GM21825 (cell line): ENCODE measurements at regions not wholly inside any gene's neighbourhood (a gene's known extent, or its start where the extent isn't known, plus 50 kb on each side); places are given as distances from the start of the nearest gene placed in this dataset.

Source experiments
- ATAC-seq: cut with Tn5 transposase; IDR thresholded peaks from one replicate; pipeline ENCODE4 v1.9.1; 2021; ENCODE audit warnings: mild to moderate bottlenecking, moderate library complexity; ENCODE audit not compliant: unreplicated experiment

- ATAC-seq: no peak
Measured at GRCh38 chr9:134227451-134228411, 63.4 kb upstream of the RNU6ATAC start.

DNA sequence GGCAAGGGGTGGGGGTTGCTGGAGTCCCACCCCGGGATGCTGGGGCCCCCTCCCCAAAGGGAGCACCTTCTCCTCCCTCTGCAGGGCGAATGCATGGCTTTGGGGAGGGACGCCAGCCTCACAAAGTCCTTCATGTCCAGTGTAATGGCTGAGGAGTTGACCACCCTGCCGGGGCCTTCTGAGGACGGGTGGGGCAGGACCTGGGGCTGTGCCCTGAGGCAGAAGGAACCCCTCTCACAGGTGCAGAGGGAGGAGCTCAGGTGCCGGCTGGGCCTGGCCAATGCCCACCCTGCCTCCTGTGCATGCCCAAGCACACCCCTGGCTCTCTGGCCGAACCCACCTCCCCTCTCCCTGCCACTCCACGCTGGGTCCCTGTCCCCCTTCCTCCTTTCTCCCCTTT is 64.3 kb upstream of the RNU6ATAC start:
- ATAC-seq: no peak

GRCh38 chr9:134229466-134230091 is 65.2 kb upstream of the RNU6ATAC start:
- ATAC-seq: no peak

DNA sequence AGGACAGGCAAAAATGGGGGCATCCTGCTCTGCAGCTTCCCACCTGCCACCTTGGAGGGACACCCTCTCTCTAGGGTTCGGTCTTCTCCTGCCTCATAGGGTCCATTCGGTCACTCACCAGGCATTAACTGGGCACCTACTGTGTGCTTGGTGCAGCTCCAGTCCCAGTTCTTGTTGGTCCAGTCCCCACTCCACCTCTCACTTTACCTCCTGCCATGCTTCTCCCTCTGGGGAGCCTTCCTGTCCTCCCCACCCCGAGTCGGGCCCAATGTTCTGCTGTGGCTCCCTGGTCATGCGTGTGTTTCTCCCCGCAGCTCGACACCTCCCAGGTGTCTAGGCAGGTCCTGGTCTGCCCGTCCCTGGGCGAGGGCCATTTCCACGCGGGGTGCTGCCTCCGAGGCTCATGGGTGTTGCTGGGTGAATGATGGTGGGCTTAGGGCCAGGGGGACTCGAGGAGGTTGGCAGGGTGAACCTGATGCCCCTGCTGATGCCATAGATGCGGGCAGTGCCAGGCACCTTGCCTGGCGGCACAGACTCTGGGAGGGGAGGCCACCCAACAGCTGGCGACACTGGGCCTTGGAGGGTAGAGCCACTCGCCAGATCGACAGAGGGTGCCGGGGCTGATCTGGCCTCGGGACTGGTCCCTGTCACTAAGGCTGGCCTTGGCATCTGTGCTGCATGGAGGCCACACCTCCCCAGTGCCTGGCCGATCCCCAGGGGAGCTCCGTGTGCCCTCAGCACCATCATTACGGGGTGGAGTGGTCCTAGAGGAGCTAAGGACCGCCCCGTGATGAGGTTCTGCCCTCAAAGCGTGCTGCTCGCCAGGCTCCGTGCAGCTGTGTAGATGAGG is 66.0 kb upstream of the RNU6ATAC start:
- ATAC-seq: no peak

- ATAC-seq: no peak
Measured at GRCh38 chr9:134230942-134231325, 66.6 kb upstream of the RNU6ATAC start.

- ATAC-seq: no peak
Measured at GRCh38 chr9:134231330-134231745, 67.0 kb upstream of the RNU6ATAC start.

DNA sequence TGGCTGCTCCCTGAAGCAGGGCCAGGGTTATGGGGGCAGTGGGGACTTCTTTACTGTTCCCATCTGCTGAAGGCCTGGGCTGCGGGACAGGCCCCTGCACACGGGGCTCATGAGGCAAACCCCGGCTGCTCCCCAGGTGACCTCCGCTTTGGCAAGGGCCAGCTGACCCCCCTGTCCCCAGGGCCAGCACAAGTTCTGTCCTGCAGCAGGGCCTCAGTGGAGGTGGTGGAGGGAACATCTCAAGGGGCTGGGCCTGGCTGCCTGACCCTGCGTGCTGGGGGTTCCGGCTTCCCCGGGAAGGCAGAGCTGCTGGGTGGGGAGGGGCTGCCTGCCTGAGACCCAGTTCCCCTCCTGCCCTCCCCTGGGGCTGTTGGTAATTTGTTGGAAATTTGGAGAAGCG is 67.4 kb upstream of the RNU6ATAC start:
- ATAC-seq: no peak

DNA sequence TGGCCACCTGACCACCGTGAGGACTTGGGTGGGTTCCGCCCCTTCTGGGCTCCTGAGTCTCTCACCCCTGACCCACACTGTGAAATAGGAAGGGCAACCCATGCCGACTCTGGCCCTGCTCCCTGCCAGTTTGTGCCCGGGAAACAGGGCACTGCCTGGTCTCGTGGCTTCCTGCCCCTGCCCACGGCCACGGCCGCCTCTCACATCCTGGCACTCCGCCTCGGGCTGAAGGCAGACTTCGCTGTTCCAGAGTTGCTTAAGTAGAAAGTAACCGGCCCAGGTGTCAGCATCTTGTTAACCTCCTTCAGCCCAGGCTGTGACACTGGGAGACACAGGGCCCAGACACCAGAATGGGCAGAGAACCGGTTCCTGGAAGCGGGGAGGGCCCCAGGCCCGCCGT is 68.7 kb upstream of the RNU6ATAC start:
- no peak for ATAC-seq

GRCh38 chr9:134234001-134234660 is 69.8 kb upstream of the RNU6ATAC start:
- no peak for ATAC-seq

DNA sequence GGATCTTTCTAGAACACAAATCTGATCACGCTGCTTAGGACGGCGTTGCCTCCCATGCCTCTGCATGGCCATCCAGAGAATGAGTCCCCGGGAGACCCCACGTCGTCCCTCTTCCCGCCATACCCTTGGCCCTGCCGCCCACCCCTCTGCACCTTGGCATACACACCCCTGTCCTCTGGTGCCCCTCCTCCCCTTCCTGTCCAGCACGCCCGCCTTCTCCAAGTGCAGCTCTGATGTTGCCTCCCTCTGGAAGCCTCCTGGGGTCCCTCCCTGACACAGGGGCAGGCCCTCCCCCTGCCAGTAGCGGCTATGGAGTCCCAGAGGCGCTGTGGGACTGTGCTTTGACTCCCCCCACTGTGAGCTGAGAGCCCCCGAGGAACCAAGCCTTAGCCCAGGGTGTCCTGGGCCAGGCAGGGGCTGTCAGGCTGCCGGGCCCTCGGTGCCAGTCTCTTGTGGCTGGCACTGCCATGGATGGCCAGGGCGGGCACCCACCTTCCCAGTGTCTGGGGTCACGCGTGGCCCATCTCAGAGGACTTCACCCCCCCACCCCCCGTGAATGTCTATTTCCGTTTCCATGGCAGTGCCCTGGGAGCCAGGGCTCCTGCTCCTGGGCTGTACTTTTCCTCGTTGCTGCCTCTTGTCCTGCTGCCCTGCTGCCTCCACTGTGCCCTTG is 70.5 kb upstream of the RNU6ATAC start:
- ATAC-seq: no peak

DNA sequence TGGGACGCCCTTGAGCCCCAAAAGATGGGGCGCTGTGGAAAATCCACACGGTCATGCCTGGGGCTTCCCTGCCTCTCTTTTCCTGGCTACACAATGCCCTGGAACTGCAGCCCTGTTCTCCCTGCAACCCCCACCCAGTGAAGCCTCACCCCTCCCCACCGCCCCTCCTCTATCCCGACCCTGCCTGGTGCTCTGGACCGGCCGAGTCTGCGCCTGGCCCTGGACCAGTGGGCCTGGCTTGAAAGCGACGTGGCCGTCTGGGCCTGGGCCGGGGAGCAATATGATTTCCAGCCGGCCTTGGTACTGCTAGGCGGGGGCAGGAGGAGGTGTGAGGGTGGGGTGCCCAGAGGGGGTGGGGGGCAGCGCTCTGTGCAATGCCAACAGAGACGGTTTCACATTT is 71.0 kb upstream of the RNU6ATAC start:
- ATAC-seq: no peak

GRCh38 chr9:134236001-134236421 is 71.6 kb upstream of the RNU6ATAC start:
- ATAC-seq: no peak

DNA sequence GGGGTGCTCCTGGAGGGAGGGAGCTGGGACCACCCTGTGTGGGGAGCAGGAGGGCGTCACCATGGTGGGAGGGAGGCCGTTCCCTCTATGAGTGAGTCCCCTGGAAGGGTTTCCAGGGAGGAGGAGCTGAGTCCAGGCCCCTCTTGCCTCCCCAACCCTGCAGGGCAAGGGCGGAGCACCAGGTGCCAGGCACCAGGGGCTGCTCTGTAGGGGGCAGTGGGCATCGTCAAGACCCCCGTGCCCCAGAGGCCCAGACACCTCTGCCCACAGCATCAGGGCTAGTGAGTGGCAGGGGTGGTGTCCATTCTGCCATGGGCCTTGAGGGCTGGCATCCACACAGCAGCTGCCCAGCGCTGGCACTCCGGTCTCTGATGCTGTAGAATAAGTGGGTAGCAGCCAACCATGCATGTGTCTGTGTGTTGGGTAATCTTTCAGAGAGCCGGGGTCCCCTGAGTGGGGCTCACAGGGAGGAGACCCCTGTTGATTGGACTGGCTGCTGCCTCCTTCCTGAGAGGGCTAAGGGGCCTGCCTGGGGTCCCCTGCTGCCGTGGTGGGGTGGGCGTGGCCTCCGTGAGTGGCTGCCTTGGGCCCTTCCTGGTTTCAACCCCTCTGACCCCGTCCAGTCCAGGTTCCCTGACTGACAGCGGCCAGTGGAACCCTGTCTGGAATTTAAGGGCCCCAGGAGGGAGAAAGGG is 72.7 kb upstream of the RNU6ATAC start:
- no peak for ATAC-seq

DNA sequence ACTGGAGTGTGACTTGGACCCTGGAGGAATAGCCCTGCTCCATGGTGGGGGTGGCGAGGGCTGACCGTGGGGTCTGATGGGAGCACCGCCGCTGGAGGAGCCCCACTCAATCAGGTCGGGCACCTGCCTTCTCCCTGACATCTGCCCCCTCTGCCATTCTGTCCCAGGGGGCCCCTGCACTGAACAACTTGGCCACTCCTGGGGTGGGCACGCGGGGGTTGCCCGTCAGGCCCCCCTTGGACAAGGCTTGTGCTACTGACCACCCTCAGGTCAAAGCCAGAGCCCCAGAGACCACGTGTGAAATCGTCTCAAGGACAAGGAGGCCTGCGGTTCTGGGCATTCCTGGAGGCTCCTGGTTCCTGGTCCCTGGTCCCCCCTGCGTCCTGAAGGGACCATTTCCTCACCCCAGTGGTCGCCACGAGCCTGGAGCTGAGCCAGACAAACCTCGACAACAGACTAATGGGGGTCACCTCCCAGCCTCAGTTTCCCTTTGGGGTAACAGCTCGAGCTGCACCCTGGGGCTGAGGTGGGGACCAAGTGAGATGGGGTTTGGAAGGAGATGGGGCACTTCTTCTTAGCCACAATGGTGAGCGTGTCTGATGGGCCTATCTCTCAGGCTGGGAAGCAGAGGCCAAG is 73.4 kb upstream of the RNU6ATAC start:
- ATAC-seq: no peak

GRCh38 chr9:134239130-134239903 is 75.0 kb upstream of the RNU6ATAC start:
- no peak for ATAC-seq

GRCh38 chr9:134239939-134240338 is 75.6 kb upstream of the RNU6ATAC start:
- no peak for ATAC-seq

- ATAC-seq: no peak
Measured at GRCh38 chr9:134240361-134240760, 76.0 kb upstream of the RNU6ATAC start.

DNA sequence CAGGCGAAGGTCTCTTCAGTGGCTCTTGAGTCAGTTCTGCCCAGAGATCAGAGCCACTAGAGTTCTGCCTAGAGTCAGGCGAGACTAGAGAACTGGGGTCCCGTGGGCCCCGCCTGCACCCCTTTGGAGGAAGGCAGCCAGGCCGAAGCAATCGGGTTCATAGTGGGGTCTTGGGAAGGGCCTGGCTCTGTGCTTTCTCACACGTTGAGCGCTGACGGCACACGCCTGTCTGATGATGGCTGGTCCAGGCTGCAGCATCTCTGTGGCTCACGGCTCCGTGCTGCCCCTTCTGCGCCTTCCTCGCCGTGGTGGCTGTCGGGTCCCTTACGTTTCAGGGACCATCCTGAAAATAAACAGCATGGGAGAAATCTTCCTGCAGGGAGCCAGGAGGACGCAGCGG is 78.3 kb upstream of the RNU6ATAC start:
- ATAC-seq: no peak
